HEK293 (cell line): ENCODE measurements at regions not wholly inside any gene's neighbourhood (a gene's known extent, or its start where the extent isn't known, plus 50 kb on each side); places are given as distances from the start of the nearest gene placed in this dataset.
A peak's percentile ranks its signal among the peaks of the same experiment; 100 is the strongest.

Experiments
- CTCF ChIA-PET: fragments of 350-600 bp; formaldehyde crosslinking; extraction: SDS; loops from one replicate; lab custom pipeline; 2021; ENCODE audit warnings: antibody characterized with exemption; lab: Yijun Ruan, JAX
- POLR2A ChIA-PET: fragments of 300-600 bp; formaldehyde crosslinking; extraction: SDS; loops from one replicate; lab custom pipeline; 2020; ENCODE audit warnings: antibody characterized with exemption, inconsistent platforms; lab: Yijun Ruan, JAX
- H3K27ac ChIP-seq: fragments of 200-500 bp; sonication (Bioruptor generic); 2 replicates; pipeline ENCODE4 v1.5.1; 2014; ENCODE audit warnings: low read depth, low read length, control low read depth, inconsistent platforms; ENCODE audit errors: extremely low read depth
- H3K36me3 ChIP-seq, 2 experiments: fragments of 200-500 bp in 1 of 2; sonication (Bioruptor generic) in 1 of 2; 1 replicate in 1 of 2; 2 replicates in 1 of 2; pipeline ENCODE4 v1.5.1; 2014 to 2017; ENCODE audit warnings: inconsistent platforms in 2 of 2, low read length in 2 of 2; ENCODE audit not compliant: control insufficient read depth in 2 of 2, insufficient read depth in 1 of 2
- H3K4me1 ChIP-seq: fragments of 200-500 bp; sonication (Bioruptor generic); 2 replicates; pipeline ENCODE4 v1.5.1; 2014; ENCODE audit warnings: mild to moderate bottlenecking, low read length, inconsistent platforms; ENCODE audit not compliant: control insufficient read depth, insufficient read depth
- H3K4me3 ChIP-seq: 2 replicates; pipeline ENCODE4 v1.5.1; 2011; ENCODE audit warnings: low read depth, mild to moderate bottlenecking, control low read depth, low read length, moderate library complexity
- H3K9me3 ChIP-seq: fragments of 200-500 bp; sonication (Bioruptor generic); 2 replicates; pipeline ENCODE4 v1.5.1; 2014; ENCODE audit warnings: low read depth, low read length, inconsistent platforms; ENCODE audit not compliant: control insufficient read depth, insufficient read depth
- RBAK ChIP-seq: fragments of 450-650 bp; formaldehyde crosslinking; IDR thresholded peaks from 2 replicates; pipeline ENCODE4 v1.5.1; 2016; ENCODE audit warnings: missing biosample characterization, missing genetic modification characterization
- SP3 ChIP-seq: fragments of 450-650 bp; formaldehyde crosslinking; IDR thresholded peaks from 2 replicates; pipeline ENCODE4 v1.5.1; 2016; ENCODE audit warnings: missing biosample characterization, missing genetic modification characterization
- SP7 ChIP-seq: fragments of 450-650 bp; formaldehyde crosslinking; IDR thresholded peaks from 2 replicates; pipeline ENCODE4 v1.5.1; 2016; ENCODE audit warnings: missing biosample characterization, missing genetic modification characterization
- YY2 ChIP-seq: fragments of 450-650 bp; formaldehyde crosslinking; IDR thresholded peaks from 2 replicates; pipeline ENCODE4 v1.5.1; 2016; ENCODE audit warnings: missing biosample characterization, missing genetic modification characterization
- ZNF157 ChIP-seq: fragments of 450-650 bp; formaldehyde crosslinking; IDR thresholded peaks from 2 replicates; pipeline ENCODE4 v1.5.1; 2016; ENCODE audit warnings: missing biosample characterization, missing genetic modification characterization
- ZNF274 ChIP-seq, 2 experiments: fragments of 200-500 bp in 1 of 2; fragments of 450-650 bp in 1 of 2; sonication (Bioruptor generic) in 1 of 2; formaldehyde crosslinking in 1 of 2; IDR thresholded peaks; 2 replicates each; pipeline versions ENCODE4 v1.5.1 to v1.6.1; 2014 to 2016; ENCODE audit warnings: borderline replicate concordance in 1 of 2, inconsistent platforms in 1 of 2, low read length in 1 of 2, missing biosample characterization in 1 of 2, missing genetic modification characterization in 1 of 2
- ZNF660 ChIP-seq: fragments of 450-650 bp; IDR thresholded peaks from 2 replicates; pipeline ENCODE4 v1.5.1; 2018; ENCODE audit warnings: missing biosample characterization, mild to moderate bottlenecking, missing genetic modification characterization
- TF ChIP-seq, protein P1 (sequence below): fragments of 450-650 bp; formaldehyde crosslinking; IDR thresholded peaks from 2 replicates; pipeline ENCODE4 v1.5.0; 2017; ENCODE audit warnings: missing biosample characterization, missing genetic modification characterization, borderline replicate concordance
- TF ChIP-seq, protein P2 (sequence below): fragments of 450-650 bp; formaldehyde crosslinking; IDR thresholded peaks from 2 replicates; pipeline ENCODE4 v1.5.1; 2016; ENCODE audit warnings: missing biosample characterization, missing genetic modification characterization
- TF ChIP-seq, protein P3 (sequence below): fragments of 450-650 bp; IDR thresholded peaks from 2 replicates; pipeline ENCODE4 v1.5.1; 2018; ENCODE audit warnings: missing biosample characterization, mild to moderate bottlenecking, missing genetic modification characterization
- TF ChIP-seq, protein P4 (sequence below): fragments of 450-650 bp; formaldehyde crosslinking; IDR thresholded peaks from 2 replicates; pipeline ENCODE4 v1.5.1; 2017; ENCODE audit warnings: missing biosample characterization, mild to moderate bottlenecking, missing genetic modification characterization, moderate library complexity
- TF ChIP-seq, protein P5 (sequence below): fragments of 450-650 bp; formaldehyde crosslinking; IDR thresholded peaks from 2 replicates; pipeline ENCODE4 v1.5.1; 2016; ENCODE audit warnings: missing biosample characterization, missing genetic modification characterization, low read depth

DNA sequence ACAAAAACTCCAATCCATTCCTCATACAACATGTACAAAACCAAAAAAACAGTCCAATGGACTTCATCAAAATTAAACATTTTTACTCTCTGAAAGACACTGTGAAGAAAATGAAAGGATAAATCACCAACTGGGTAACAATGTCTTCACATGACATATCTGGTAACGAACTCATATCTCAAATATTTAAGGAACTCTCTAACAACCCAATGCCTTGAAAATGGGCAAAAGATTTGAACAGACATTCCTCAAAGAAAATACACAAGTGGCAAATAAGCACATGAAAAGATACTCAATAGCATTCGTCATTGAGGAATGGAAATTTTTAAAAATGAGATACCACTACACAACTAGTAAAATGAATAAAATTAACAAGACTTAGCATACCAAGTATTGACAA lies 198.7 kb upstream of the RASSF8 start:
- H3K4me3 ChIP-seq, result no peak overlapping the region
- POLR2A ChIA-PET, result no interaction called here
- H3K27ac ChIP-seq, result no peak overlapping the region
- TF ChIP-seq SP3 (tag by site-specific recombination) (no peak), ZNF274 (IDR thresholded peaks at IDR 0.05; ENCODE audit: low read length) (no peak), ZNF274 (tag by site-specific recombination; IDR thresholded peaks at IDR 0.05; ENCODE audit: borderline replicate concordance) (no peak)
- TF ChIP-seq, protein P1, sequence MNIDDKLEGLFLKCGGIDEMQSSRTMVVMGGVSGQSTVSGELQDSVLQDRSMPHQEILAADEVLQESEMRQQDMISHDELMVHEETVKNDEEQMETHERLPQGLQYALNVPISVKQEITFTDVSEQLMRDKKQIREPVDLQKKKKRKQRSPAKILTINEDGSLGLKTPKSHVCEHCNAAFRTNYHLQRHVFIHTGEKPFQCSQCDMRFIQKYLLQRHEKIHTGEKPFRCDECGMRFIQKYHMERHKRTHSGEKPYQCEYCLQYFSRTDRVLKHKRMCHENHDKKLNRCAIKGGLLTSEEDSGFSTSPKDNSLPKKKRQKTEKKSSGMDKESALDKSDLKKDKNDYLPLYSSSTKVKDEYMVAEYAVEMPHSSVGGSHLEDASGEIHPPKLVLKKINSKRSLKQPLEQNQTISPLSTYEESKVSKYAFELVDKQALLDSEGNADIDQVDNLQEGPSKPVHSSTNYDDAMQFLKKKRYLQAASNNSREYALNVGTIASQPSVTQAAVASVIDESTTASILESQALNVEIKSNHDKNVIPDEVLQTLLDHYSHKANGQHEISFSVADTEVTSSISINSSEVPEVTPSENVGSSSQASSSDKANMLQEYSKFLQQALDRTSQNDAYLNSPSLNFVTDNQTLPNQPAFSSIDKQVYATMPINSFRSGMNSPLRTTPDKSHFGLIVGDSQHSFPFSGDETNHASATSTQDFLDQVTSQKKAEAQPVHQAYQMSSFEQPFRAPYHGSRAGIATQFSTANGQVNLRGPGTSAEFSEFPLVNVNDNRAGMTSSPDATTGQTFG (tag by site-specific recombination), result no peak
- TF ChIP-seq, protein P2, sequence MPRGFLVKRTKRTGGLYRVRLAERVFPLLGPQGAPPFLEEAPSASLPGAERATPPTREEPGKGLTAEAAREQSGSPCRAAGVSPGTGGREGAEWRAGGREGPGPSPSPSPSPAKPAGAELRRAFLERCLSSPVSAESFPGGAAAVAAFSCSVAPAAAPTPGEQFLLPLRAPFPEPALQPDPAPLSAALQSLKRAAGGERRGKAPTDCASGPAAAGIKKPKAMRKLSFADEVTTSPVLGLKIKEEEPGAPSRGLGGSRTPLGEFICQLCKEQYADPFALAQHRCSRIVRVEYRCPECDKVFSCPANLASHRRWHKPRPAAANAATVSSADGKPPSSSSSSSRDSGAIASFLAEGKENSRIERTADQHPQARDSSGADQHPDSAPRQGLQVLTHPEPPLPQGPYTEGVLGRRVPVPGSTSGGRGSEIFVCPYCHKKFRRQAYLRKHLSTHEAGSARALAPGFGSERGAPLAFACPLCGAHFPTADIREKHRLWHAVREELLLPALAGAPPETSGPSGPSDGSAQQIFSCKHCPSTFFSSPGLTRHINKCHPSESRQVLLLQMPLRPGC, result no peak
- CTCF ChIA-PET, result interaction anchor here (1.2 kb wide), 1 partner anchor 10 kb away, joined by 4 read pairs; no protein-coding TSS in a partner anchor
- no peaks in the 10 kb centered on the region for H3K36me3 ChIP-seq
- H3K9me3 ChIP-seq, result no peaks in the 10 kb centered on the region
- H3K4me1 ChIP-seq, result peaks cover 4% of the 10 kb centered on the region

DNA sequence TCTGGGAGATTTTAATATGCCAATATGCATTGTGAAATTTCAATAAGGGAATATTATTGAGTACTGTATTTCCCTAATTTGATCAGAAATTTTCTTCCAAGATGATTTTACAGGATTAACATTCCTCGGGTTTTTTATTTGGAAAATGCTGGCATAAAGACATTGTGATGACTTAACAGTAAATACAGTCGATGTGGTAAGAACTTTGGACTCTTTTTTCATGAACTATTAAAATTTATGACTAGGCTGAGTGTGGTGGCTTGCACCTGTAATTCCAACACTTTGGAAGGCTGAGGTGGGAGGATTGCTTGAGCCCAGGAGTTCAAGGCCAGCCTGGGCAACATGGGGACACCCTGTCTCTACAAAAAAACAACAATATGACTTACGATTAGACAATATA lies 197.1 kb upstream of the RASSF8 start:
- ChIA-PET CTCF (no interaction called here), POLR2A (no interaction called here)
- Histone ChIP-seq H3K27ac (no peak overlapping the region), H3K36me3 (no peaks in the 10 kb centered on the region), H3K4me1 (peaks cover 8% of the 10 kb centered on the region), H3K9me3 (no peaks in the 10 kb centered on the region), H3K4me3 (no peak overlapping the region)
- TF ChIP-seq ZNF660 (tag by site-specific recombination) (no peak), YY2 (tag by site-specific recombination) (no peak), ZNF157 (tag by site-specific recombination) (no peak), RBAK (tag by site-specific recombination) (no peak)
- TF ChIP-seq, protein P3, sequence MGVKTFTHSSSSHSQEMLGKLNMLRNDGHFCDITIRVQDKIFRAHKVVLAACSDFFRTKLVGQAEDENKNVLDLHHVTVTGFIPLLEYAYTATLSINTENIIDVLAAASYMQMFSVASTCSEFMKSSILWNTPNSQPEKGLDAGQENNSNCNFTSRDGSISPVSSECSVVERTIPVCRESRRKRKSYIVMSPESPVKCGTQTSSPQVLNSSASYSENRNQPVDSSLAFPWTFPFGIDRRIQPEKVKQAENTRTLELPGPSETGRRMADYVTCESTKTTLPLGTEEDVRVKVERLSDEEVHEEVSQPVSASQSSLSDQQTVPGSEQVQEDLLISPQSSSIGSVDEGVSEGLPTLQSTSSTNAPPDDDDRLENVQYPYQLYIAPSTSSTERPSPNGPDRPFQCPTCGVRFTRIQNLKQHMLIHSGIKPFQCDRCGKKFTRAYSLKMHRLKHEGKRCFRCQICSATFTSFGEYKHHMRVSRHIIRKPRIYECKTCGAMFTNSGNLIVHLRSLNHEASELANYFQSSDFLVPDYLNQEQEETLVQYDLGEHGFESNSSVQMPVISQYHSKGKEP (tag by site-specific recombination), result no peak
- TF ChIP-seq, protein P4, sequence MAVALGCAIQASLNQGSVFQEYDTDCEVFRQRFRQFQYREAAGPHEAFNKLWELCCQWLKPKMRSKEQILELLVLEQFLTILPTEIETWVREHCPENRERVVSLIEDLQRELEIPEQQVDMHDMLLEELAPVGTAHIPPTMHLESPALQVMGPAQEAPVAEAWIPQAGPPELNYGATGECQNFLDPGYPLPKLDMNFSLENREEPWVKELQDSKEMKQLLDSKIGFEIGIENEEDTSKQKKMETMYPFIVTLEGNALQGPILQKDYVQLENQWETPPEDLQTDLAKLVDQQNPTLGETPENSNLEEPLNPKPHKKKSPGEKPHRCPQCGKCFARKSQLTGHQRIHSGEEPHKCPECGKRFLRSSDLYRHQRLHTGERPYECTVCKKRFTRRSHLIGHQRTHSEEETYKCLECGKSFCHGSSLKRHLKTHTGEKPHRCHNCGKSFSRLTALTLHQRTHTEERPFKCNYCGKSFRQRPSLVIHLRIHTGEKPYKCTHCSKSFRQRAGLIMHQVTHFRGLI (tag by site-specific recombination), result no peak

DNA sequence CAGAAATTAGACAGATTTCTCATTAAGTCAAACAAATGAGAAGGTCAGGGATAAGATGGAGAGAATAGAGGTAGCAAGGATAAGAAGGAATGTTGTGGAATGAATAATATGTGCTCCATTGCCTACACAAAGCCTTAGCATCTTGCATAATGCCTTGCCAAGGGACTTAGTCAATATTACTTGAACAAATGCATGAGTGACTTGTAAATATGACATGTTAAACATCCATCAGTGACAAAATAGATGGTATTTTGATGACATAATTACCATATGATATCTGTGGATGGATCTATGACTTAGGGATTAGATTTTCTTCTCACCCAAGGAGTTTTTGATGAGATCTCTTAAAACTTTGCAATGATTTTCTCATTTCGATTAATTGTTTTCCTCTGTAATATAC lies 194.1 kb upstream of the RASSF8 start:
- H3K36me3 ChIP-seq, result no peaks in the 10 kb centered on the region
- peaks cover 8% of the 10 kb centered on the region for H3K4me1 ChIP-seq
- TF ChIP-seq SP7, result no peak
- TF ChIP-seq, protein P5, sequence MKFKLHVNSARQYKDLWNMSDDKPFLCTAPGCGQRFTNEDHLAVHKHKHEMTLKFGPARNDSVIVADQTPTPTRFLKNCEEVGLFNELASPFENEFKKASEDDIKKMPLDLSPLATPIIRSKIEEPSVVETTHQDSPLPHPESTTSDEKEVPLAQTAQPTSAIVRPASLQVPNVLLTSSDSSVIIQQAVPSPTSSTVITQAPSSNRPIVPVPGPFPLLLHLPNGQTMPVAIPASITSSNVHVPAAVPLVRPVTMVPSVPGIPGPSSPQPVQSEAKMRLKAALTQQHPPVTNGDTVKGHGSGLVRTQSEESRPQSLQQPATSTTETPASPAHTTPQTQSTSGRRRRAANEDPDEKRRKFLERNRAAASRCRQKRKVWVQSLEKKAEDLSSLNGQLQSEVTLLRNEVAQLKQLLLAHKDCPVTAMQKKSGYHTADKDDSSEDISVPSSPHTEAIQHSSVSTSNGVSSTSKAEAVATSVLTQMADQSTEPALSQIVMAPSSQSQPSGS (tag by site-specific recombination), result peak; percentile 64
- TF ChIP-seq, all 188 proteins: peak for 1
- POLR2A ChIA-PET, result no interaction called here
- no peak overlapping the region for H3K27ac ChIP-seq
- H3K4me3 ChIP-seq, result no peak overlapping the region
- H3K9me3 ChIP-seq, result no peaks in the 10 kb centered on the region
- CTCF ChIA-PET, result no interaction called here
